ENCODE measurements at regions not wholly inside any gene's neighbourhood (a gene's known extent, or its start where the extent isn't known, plus 50 kb on each side); places are given as distances from the start of the nearest gene placed in this dataset.
A peak's percentile ranks its signal among the peaks of the same experiment; 100 is the strongest.
"Not testable (repeated sequence)": the region's sequence is repeated elsewhere in the genome, so short reads cannot be mapped to it uniquely, and the experiment has no call there.

- DNase-seq (ENCODE audit: low read depth in 2 of 2): no peak
These were observed 122.9 kb upstream of the SMURF2 start for GRCh38 chr17:64785011-64785421.

GRCh38 chr17:64784353-64785010 is 122.4 kb upstream of the SMURF2 start:
- DNase-seq (ENCODE audit: low read depth in 2 of 2): no peak

GRCh38 chr17:64783556-64784352 is 121.6 kb upstream of the SMURF2 start:
- no peak for DNase-seq (ENCODE audit: low read depth in 2 of 2)

GRCh38 chr17:64783031-64783461 is 120.9 kb upstream of the SMURF2 start:
- no peak for DNase-seq (ENCODE audit: low read depth in 2 of 2)

- no peak for DNase-seq (ENCODE audit: low read depth in 2 of 2)
These were observed 119.9 kb upstream of the SMURF2 start for GRCh38 chr17:64781810-64782555.

- peak in 1 of 2 donors; percentile 41 for DNase-seq (ENCODE audit: low read depth in 2 of 2)
These were observed 119.1 kb upstream of the SMURF2 start for GRCh38 chr17:64781014-64781756.

- peak; percentile 48 to 65 for DNase-seq (ENCODE audit: low read depth in 2 of 2)
These were observed 118.2 kb upstream of the SMURF2 start for GRCh38 chr17:64780096-64781013.

- no peak for DNase-seq (ENCODE audit: low read depth in 2 of 2)
These were observed 117.4 kb upstream of the SMURF2 start for GRCh38 chr17:64779376-64780095.

- DNase-seq (ENCODE audit: low read depth in 2 of 2): not testable (repeated sequence)
These were observed 116.9 kb upstream of the SMURF2 start for GRCh38 chr17:64779098-64779375.

- peak in 1 of 2 donors; percentile 9 for DNase-seq (ENCODE audit: low read depth in 2 of 2)
These were observed 116.4 kb upstream of the SMURF2 start for GRCh38 chr17:64778240-64779097.

- no peak for DNase-seq (ENCODE audit: low read depth in 2 of 2)
These were observed 115.5 kb upstream of the SMURF2 start for GRCh38 chr17:64777415-64778239.

- DNase-seq (ENCODE audit: low read depth in 2 of 2): peak; percentile 50 to 61
These were observed 114.8 kb upstream of the SMURF2 start for GRCh38 chr17:64776720-64777414.

- no peak for DNase-seq (ENCODE audit: low read depth in 2 of 2)
These were observed 113.8 kb upstream of the SMURF2 start for GRCh38 chr17:64775701-64776570.

- DNase-seq (ENCODE audit: low read depth in 2 of 2): no peak
These were observed 112.9 kb upstream of the SMURF2 start for GRCh38 chr17:64774888-64775540.

GRCh38 chr17:64773836-64774761 is 112.0 kb upstream of the SMURF2 start:
- DNase-seq (ENCODE audit: low read depth in 2 of 2): no peak
